CD4-positive, alpha-beta T cell (primary cell): ENCODE measurements at regions not wholly inside any gene's neighbourhood (a gene's known extent, or its start where the extent isn't known, plus 50 kb on each side); places are given as distances from the start of the nearest gene placed in this dataset.
"Not testable (repeated sequence)": the region's sequence is repeated elsewhere in the genome, so short reads cannot be mapped to it uniquely, and the experiment has no call there.

Experiments used
- ATAC-seq: fragments of 200-7000 bp; cut with Tn5 transposase; one replicate; pipeline ENCODE4 v1.10.0; 2022; ENCODE audit warnings: mild to moderate bottlenecking; ENCODE audit not compliant: poor library complexity
- CTCF ChIA-PET: fragments of 350-600 bp; sonication (Branson Sonifier 250); formaldehyde crosslinking; loops from one replicate; lab custom pipeline; 2021; ENCODE audit warnings: antibody characterized with exemption, inconsistent platforms; lab: Charles Lee
- POLR2A ChIA-PET: fragments of 350-600 bp; sonication (Branson Sonifier 250); formaldehyde crosslinking; loops from one replicate; lab custom pipeline; 2021; ENCODE audit warnings: antibody characterized with exemption, inconsistent platforms; lab: Charles Lee
- DNase-seq, 14 experiments: peaks; one replicate each; pipeline ENCODE4 v3.0.0-alpha.2; 2013 to 2020; ENCODE audit warnings: mixed read lengths in 2 of 14
- H3K27ac ChIP-seq, 2 donors: one replicate each; pipeline versions ENCODE4 v1.5.1 to v1.7.0; 2013; ENCODE audit warnings: low read length in 2 of 2, low read depth in 1 of 2, mild to moderate bottlenecking in 1 of 2
- H3K27me3 ChIP-seq, 2 experiments: 1 replicate in 1 of 2; 2 replicates in 1 of 2; pipeline versions ENCODE4 v1.6.1 to v1.7.0; 2013; ENCODE audit warnings: low read length in 2 of 2, control low read depth in 1 of 2, mild to moderate bottlenecking in 1 of 2, moderate library complexity in 1 of 2; ENCODE audit not compliant: insufficient read depth in 2 of 2, control insufficient read depth in 1 of 2
- H3K36me3 ChIP-seq: one replicate; pipeline ENCODE4 v1.6.1; 2013; ENCODE audit warnings: low read length, control low read depth; ENCODE audit not compliant: insufficient read depth
- H3K4me1 ChIP-seq: one replicate; pipeline ENCODE4 v1.6.1; 2013; ENCODE audit warnings: low read length, control low read depth; ENCODE audit not compliant: insufficient read depth
- H3K4me3 ChIP-seq: one replicate; pipeline ENCODE4 v1.5.1; 2013; ENCODE audit warnings: mild to moderate bottlenecking, low read length, moderate library complexity
- H3K9me3 ChIP-seq, 2 experiments: 1 replicate in 1 of 2; 2 replicates in 1 of 2; pipeline versions ENCODE4 v1.6.1 to v1.7.0; 2013; ENCODE audit warnings: low read length in 2 of 2, mild to moderate bottlenecking in 2 of 2, control low read depth in 1 of 2, moderate library complexity in 1 of 2; ENCODE audit not compliant: control insufficient read depth in 1 of 2, insufficient read depth in 1 of 2
- H3K27ac Mint-ChIP-seq: one replicate; pipeline ENCODE4 v1.8.0; 2020; ENCODE audit warnings: mixed read lengths
- H3K27me3 Mint-ChIP-seq: one replicate; pipeline ENCODE4 v1.8.0; 2021; ENCODE audit warnings: mixed read lengths
- H3K36me3 Mint-ChIP-seq: one replicate; pipeline ENCODE4 v1.8.0; 2021; ENCODE audit warnings: low read depth, mixed read lengths
- H3K4me1 Mint-ChIP-seq: one replicate; pipeline ENCODE4 v1.8.0; 2021; ENCODE audit warnings: low read depth, mixed read lengths
- H3K4me3 Mint-ChIP-seq: one replicate; pipeline ENCODE4 v1.8.0; 2020; ENCODE audit warnings: mild to moderate bottlenecking, mixed read lengths
- H3K9me3 Mint-ChIP-seq: one replicate; pipeline ENCODE4 v1.8.0; 2020; ENCODE audit warnings: mixed read lengths
- intact Hi-C, 2 experiments: fragments of 100-400 bp; cut with DNase I in 1 of 2; cut with micrococcal nuclease in 1 of 2; formaldehyde crosslinking; loops; one replicate each; pipeline versions ENCODE4 v1.15.1 to v1.9.0; 2023 to 2025; cut with DNase I, micrococcal nuclease
- TF ChIP-seq, protein P1 (sequence below): fragments of 200-600 bp; IDR thresholded peaks from one replicate; pipeline ENCODE4 v1.8.0; 2022; ENCODE audit warnings: antibody characterized with exemption, mild to moderate bottlenecking

DNA sequence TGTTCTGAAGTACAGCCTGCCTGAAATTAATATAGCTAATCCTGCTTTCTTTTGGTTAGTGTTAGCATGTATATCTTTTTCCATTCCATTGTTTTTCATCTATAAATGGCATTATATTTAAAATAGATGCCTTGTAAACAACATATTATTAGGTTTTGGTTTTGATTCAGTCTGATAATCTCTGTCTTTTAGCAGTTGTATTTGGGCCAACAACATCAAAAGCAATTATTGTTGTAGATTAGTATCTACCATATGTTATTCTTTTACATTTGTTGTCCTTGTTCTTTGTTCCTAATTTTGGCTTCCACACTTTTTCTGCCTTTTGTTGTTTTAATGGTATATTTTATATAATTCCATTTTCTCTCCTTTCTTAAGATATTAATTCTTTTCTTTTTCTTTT lies 678.2 kb upstream of the PRMT6 start:
- Histone ChIP-seq H3K4me1 (no peaks in the 10 kb centered on the region), H3K27ac (no peak overlapping the region), H3K36me3 (no peaks in the 10 kb centered on the region), H3K27me3 (no peaks in the 10 kb centered on the region), H3K4me3 (no peak overlapping the region), H3K9me3 (peaks cover 0 to 1% of the 10 kb centered on the region in 2 experiments)
- no peak overlapping the region for H3K27ac Mint-ChIP-seq
- TF ChIP-seq, protein P1, sequence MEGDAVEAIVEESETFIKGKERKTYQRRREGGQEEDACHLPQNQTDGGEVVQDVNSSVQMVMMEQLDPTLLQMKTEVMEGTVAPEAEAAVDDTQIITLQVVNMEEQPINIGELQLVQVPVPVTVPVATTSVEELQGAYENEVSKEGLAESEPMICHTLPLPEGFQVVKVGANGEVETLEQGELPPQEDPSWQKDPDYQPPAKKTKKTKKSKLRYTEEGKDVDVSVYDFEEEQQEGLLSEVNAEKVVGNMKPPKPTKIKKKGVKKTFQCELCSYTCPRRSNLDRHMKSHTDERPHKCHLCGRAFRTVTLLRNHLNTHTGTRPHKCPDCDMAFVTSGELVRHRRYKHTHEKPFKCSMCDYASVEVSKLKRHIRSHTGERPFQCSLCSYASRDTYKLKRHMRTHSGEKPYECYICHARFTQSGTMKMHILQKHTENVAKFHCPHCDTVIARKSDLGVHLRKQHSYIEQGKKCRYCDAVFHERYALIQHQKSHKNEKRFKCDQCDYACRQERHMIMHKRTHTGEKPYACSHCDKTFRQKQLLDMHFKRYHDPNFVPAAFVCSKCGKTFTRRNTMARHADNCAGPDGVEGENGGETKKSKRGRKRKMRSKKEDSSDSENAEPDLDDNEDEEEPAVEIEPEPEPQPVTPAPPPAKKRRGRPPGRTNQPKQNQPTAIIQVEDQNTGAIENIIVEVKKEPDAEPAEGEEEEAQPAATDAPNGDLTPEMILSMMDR: no peak
- H3K9me3 Mint-ChIP-seq: peaks cover 10% of the 10 kb centered on the region
- H3K36me3 Mint-ChIP-seq: no peaks in the 10 kb centered on the region
- DNase-seq (no peak), ATAC-seq (no peak)
- no peaks in the 10 kb centered on the region for H3K27me3 Mint-ChIP-seq
- ChIA-PET CTCF (no interaction called here), POLR2A (interaction anchor here (0.7 kb wide), 1 partner anchor 61 kb away, joined by 3 read pairs; no protein-coding TSS in a partner anchor)
- no peak overlapping the region for H3K4me3 Mint-ChIP-seq
- H3K4me1 Mint-ChIP-seq: no peaks in the 10 kb centered on the region
- intact Hi-C loops: no loop called here

DNA sequence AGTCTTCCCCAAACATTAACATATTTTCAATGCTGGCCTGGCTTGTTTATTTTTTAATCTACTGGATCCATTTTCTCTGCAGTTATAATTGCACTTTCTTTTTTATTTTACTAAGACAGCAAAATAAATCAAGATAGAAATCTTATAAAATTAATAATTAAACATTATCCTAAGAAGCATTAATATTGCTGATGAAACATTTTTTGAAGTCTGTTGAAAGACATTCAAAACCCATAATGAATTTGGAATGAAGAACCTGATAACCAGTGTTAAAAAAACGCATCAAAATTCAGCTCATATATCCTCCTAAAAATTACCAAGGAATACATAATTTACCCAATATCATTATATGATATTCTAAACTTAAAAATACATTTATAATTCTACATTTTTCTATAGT lies 675.7 kb upstream of the PRMT6 start:
- POLR2A ChIA-PET: no interaction called here
- peaks cover 7% of the 10 kb centered on the region for H3K9me3 Mint-ChIP-seq
- ATAC-seq (no peak), DNase-seq (no peak)
- CTCF ChIA-PET: no interaction called here
- no peaks in the 10 kb centered on the region for H3K36me3 Mint-ChIP-seq
- Histone ChIP-seq H3K36me3 (no peaks in the 10 kb centered on the region), H3K4me1 (no peaks in the 10 kb centered on the region), H3K9me3 (peaks cover 0 to 5% of the 10 kb centered on the region in 2 experiments), H3K4me3 (no peak overlapping the region), H3K27me3 (no peaks in the 10 kb centered on the region), H3K27ac (no peak overlapping the region)
- H3K4me1 Mint-ChIP-seq: no peaks in the 10 kb centered on the region
- TF ChIP-seq, protein P1: no peak
- no peaks in the 10 kb centered on the region for H3K27me3 Mint-ChIP-seq
- intact Hi-C loops: no loop called here
- H3K4me3 Mint-ChIP-seq: no peak overlapping the region
- no peak overlapping the region for H3K27ac Mint-ChIP-seq

DNA sequence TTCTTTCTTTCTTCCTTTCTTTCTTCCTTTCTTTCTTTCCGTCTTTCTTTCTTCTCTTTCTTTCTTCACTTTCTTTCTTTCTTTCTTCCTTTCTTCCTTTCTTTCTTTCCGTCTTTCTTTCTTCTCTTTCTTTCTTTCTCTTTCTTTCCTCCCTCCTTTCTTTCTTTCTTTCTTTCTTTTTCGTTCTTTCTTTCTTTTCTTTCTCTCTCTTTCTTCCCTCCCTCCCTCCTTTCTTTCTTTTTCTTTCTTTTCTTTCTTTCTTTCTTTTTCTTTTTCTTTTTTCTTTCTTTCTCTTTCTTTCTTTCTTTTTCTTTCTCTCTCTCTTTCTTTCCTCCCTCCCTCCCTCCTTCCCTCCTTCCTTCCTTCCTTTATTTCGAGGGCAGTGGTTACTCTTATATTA lies 667.3 kb upstream of the PRMT6 start:
- CTCF ChIA-PET: not testable (repeated sequence)

DNA sequence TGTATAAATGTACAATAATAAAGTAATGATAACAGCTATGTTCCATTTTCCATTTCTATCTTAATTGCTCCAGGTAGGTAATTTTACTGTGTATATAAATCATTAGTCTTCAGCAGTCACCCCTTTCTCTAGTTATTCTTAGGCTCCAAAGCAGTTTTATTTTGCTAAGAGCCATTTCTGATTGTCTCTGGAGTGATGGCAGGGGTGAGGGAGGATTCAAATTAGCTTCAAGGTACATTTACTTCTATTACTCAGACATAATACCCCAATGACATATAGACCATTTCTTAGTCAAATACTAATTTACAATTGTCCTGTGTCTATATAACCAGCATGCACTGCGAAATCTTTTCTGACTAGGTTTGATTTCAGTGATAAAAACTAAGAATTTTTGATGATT lies 663.4 kb upstream of the PRMT6 start:
- H3K36me3 Mint-ChIP-seq: no peaks in the 10 kb centered on the region

More for the DNA sequence above, 667.3 kb upstream of the PRMT6 start:
- H3K4me3 Mint-ChIP-seq, H3K36me3 Mint-ChIP-seq, H3K27ac ChIP-seq, H3K27me3 Mint-ChIP-seq, H3K4me1 ChIP-seq, POLR2A ChIA-PET, H3K9me3 ChIP-seq, H3K27ac Mint-ChIP-seq, H3K4me1 Mint-ChIP-seq, H3K36me3 ChIP-seq, H3K27me3 ChIP-seq, ATAC-seq, DNase-seq, H3K4me3 ChIP-seq, intact Hi-C loops: not testable (repeated sequence)
- H3K9me3 Mint-ChIP-seq: peaks cover 13% of the 10 kb centered on the region

More for the DNA sequence above, 663.4 kb upstream of the PRMT6 start:
- Mint-ChIP-seq H3K27me3 (no peaks in the 10 kb centered on the region), H3K27ac (no peak overlapping the region), H3K9me3 (peaks cover 16% of the 10 kb centered on the region), H3K4me1 (no peaks in the 10 kb centered on the region), H3K4me3 (no peak overlapping the region)
- ChIA-PET POLR2A (no interaction called here), CTCF (no interaction called here)
- H3K27me3 ChIP-seq: no peaks in the 10 kb centered on the region
- H3K9me3 ChIP-seq: peaks cover 0 to 11% of the 10 kb centered on the region in 2 experiments
- DNase-seq (no peak), ATAC-seq (no peak)
- no peak overlapping the region for H3K4me3 ChIP-seq
- intact Hi-C loops: no loop called here
- H3K4me1 ChIP-seq: no peaks in the 10 kb centered on the region
- no peak overlapping the region for H3K27ac ChIP-seq
- H3K36me3 ChIP-seq: no peaks in the 10 kb centered on the region
- TF ChIP-seq, protein P1: no peak
